Prostate gland (tissue), 2 donors: ENCODE measurements at regions not wholly inside any gene's neighbourhood (a gene's known extent, or its start where the extent isn't known, plus 50 kb on each side); places are given as distances from the start of the nearest gene placed in this dataset.

ENCODE experiments used
- CTCF ChIP-seq, 4 experiments: fragments of 200-600 bp in 2 of 4; fragments of 450-650 bp in 2 of 4; sonication (generic) in 2 of 4; IDR thresholded peaks; 1 replicate in 3 of 4; 2 replicates in 1 of 4; pipeline ENCODE4 v1.5.1; 2016 to 2019; ENCODE audit warnings: antibody characterized with exemption in 4 of 4, mild to moderate bottlenecking in 2 of 4, moderate library complexity in 2 of 4
- POLR2A ChIP-seq: fragments of 450-650 bp; IDR thresholded peaks from one replicate; pipeline ENCODE4 v1.6.1; 2016; ENCODE audit warnings: antibody characterized with exemption, mild to moderate bottlenecking

- TF ChIP-seq POLR2A (no peak), CTCF (IDR thresholded peaks at IDR 0.05) (no peak)
Measured at GRCh38 chr10:80772596-80772995, 234.9 kb downstream of the SH2D4B start.
